MV-4-11 (cell line): ENCODE measurements at regions not wholly inside any gene's neighbourhood (a gene's known extent, or its start where the extent isn't known, plus 50 kb on each side); places are given as distances from the start of the nearest gene placed in this dataset.
A peak's percentile ranks its signal among the peaks of the same experiment; 100 is the strongest.
"Not testable (repeated sequence)": the region's sequence is repeated elsewhere in the genome, so short reads cannot be mapped to it uniquely, and the experiment has no call there.

Experiments
- DNase-seq: peaks from one replicate; lab custom pipeline; 2025; lab: John Stamatoyannopoulos, UW

DNA sequence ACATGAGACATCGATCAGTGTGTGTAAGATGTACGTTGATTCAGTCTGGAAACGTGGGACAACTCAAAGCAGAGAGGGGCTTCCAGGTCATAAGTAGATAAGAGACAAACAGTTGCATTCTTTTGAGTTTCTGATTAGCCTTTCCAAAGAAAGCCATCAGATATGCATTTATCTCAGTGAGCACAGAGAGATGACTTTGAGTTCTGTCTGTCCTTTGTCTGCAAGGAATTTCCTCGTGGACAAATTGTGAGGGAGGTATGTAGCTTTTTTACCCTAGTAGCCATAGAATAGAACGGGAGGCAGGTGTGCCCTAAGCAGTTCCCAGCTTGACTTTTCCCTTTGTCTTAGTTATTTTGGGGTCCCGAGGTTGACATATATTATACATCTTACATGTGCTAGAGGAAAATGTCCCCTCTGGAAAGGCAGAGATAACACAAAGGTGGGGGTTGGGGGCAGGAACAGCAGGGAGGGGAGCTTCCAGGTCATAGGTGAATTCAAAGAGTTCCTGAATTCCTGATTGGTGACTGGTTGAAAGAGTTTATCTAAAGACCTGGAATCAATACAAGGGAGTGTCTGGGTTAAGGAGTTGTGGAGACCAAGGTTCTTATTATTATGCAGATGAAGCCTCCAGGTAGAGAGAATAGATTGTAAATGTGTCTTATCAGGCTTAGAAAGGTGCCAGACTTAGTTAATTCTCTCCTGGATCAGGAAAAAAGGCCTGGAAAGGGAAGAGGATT is 237.0 kb downstream of the NFATC2 start:
- no peak for DNase-seq

DNA sequence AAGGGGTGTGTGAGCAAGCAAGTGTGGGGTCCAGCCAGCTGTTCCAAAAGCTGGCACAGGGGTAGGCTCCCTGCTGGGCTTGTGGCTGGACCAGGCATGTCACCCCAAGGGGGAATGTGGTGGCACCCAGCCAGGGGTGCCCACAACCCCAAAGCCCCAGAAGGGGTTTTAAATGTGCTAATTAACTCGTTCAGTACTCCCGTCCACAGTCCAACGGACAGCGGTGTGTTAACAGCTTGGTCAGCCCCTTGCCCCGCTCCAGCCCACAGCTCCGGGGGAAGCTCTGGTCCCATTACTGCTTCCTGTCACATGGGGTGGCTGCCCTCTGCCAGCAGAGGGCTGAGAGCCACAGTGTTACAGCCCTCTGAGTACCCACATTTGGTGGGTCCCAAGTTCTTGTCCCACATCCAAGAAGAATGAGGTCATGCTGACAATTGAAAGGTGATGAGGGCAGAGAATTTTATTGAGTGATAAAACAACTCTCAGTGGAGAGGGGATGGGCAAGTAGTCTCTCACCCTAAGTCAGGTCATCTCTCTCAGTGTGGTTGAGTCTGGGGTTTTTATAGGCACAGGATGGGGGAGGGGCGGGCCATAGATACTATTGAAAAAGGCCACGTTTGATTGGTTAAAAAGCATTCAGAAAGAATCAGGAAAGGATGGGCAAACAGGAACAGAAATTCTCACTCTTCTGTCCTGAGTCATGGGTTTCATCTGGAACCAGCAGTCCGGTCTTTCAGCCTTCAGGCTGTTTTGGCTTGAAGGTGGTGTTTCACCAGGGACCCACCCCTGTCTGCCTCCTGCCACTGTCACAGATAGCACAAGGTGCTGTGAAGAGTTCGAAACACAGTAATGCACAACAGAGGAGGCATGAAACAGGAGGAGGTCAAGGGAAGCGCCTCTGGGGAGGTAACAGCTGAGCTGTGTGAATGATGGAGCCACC is 238.5 kb downstream of the NFATC2 start:
- DNase-seq = no peak

DNA sequence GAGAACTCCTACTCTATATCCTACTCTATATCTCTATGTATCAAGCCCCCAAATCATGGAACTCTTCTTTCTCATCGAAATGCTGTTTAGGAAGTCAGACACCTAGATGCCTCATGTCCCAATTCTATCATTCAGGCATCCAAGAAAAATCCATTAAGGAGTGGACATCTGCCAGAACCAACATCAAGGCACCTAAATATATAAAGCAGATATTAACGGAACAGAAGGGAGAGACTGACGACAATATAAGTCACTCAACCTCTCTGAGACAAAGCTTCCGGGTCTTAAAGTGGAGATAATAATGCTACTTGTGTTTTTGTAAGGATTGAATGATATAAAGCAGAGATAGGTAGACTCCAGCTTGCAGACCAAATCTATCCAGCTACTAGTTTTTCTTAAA is 241.5 kb downstream of the NFATC2 start:
- DNase-seq = no peak

GRCh38 chr20:51300104-51300503 is 242.4 kb downstream of the NFATC2 start:
- DNase-seq = no peak

DNA sequence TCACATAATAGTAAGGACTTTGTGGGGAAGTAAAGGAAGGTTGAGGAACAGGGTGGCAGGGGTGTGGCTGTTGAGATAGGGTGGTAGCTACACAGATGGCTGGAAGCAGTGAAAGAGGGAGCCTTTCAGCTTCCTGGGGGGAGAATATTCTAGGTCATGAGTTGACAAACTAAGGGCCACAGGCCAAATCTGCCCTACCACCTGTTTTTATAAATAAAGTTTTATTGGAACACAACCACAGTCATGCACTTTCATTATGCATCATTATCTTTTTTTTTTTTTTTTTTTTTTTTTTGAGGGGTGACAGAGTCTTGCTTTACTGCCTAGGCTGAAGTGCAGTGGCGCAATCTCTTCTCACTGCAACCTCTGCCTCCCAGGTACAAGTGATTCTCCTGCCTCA is 243.1 kb downstream of the NFATC2 start:
- no peak for DNase-seq

- DNase-seq = no peak
These were observed 244.3 kb downstream of the NFATC2 start for GRCh38 chr20:51298141-51298749.

DNA sequence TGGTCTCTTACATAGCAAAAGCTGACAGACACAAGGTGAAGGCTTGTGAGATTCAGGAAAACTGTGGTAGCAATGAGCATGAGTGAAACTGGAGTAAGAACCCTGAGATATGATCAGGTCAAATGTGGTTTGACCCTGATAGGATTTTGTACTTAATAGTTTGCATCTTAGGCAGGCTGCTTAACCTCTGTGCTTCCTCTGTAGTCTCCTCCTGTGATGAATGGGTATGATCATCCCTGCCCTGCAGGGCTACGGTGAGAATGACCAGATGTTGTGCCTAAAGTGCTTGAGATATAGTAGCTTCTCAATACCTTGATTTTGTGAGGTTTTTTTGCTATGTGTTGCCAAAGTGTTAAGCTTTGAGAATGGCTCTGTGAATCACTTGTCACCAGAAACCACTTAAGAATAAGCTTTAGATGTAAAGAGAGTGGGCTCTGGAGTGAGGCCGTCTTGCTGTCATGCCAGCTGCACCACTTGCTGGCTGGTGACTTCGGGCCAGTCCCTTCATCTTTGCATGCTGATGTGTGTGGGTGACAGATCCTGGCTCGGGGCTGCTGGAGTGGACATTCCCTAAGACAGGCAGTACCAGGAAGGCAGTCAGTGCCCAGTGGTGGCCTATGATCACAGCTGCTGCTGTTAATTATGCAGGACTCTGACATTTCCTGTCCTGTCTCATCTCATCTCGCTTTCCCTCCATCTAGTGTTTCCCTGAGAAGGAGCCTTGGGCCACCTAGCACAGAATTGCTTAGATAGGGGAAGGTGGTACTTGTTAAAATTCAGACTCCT is 254.7 kb downstream of the NFATC2 start:
- DNase-seq = no peak

GRCh38 chr20:51286758-51287157 is 255.8 kb downstream of the NFATC2 start:
- no peak for DNase-seq

DNA sequence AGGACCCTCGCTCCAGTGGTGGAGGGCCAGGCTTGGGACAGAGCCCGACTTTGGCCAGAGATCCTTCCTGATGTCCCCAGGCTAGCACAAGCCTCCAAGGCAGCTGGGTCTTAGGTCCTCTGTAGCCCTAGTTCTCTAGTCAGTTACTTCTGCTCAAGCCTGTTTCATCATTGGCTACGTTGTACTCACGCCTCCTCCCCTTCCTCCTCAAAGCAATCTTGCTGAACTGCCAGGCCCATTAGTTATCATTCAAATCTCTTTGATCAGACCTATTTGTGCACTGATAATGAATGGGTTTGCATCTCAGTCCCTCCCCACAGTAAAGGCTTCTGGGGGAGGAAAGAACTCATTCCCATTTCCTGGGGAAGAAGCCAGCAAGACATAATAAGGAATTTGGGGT is 256.8 kb downstream of the NFATC2 start:
- DNase-seq = no peak

GRCh38 chr20:51284871-51285270 is 257.6 kb downstream of the NFATC2 start:
- DNase-seq = no peak

GRCh38 chr20:51284176-51284575 is 258.3 kb downstream of the NFATC2 start:
- DNase-seq = no peak

DNA sequence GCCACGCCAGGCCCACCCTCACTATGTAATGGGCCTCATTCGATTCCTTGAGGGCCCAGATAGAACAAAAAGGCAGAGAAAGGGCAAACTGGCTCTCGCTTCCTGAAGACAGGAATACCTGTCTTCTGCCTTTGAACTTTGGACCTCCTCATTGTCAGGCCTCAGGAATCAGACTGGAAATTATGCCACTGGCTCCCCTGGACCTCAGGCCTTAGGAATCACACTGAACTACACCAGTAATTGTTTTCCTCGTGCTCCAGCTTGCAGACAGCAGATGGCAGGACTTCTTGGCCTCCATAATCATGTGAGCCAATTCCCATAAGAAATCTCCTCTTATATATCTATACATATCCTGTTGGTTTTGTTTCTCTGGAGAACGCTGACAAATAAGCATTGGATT is 258.6 kb upstream of the KCNG1 start:
- no peak for DNase-seq

DNA sequence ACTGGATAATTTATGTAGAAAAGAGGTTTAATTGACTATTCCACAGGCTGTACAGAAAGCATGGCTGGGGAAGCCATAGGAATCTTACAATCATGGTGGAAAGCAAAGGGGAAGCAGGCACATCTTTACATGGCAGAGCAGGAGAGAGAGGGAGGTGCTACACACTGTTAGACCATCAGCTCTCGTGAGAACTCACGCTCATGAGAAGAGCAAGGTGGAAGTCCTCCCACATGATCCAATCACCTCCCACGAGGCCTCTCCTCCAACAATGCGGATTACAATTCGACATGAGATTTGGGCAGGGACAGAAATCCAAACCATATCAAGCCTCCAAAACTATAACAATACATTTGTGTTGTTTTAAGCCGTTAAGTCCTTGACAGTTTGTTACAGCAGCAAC is 257.1 kb upstream of the KCNG1 start:
- no peak for DNase-seq

GRCh38 chr20:51277961-51278360 is 255.1 kb upstream of the KCNG1 start:
- DNase-seq = no peak

- no peak for DNase-seq
These were observed 253.4 kb upstream of the KCNG1 start for GRCh38 chr20:51276296-51276695.

- peak; percentile 42 for DNase-seq
These were observed 252.9 kb upstream of the KCNG1 start for GRCh38 chr20:51275826-51276225.

GRCh38 chr20:51275181-51275580 is 252.3 kb upstream of the KCNG1 start:
- DNase-seq = no peak

GRCh38 chr20:51272401-51272800 is 249.5 kb upstream of the KCNG1 start:
- DNase-seq = peak; percentile 81

- no peak for DNase-seq
These were observed 249.0 kb upstream of the KCNG1 start for GRCh38 chr20:51271931-51272330.

GRCh38 chr20:51271289-51271688 is 248.4 kb upstream of the KCNG1 start:
- DNase-seq = not testable (repeated sequence)

DNA sequence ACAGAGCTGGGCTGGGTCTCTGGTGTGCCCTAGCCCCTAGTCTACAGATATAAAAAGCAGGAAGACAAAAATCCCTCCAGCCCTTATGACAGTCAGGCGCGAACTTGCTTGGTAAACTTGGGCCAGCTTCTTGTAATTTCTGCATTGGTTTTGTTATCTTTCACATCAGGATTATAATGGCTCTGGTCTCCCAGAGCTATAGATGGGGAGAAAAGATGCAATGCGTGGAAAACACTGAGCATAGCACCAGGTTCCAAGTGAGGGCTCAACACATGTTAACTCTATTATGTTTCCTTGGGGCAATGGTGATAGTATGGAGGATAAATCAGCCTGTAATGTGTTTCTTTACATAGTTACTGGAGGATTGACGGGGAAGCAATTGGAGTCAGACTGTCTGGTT is 246.8 kb upstream of the KCNG1 start:
- no peak for DNase-seq

- no peak for DNase-seq
These were observed 244.8 kb upstream of the KCNG1 start for GRCh38 chr20:51267679-51268078.
